ENCODE measurements at regions not wholly inside any gene's neighbourhood (a gene's known extent, or its start where the extent isn't known, plus 50 kb on each side); places are given as distances from the start of the nearest gene placed in this dataset.

DNA sequence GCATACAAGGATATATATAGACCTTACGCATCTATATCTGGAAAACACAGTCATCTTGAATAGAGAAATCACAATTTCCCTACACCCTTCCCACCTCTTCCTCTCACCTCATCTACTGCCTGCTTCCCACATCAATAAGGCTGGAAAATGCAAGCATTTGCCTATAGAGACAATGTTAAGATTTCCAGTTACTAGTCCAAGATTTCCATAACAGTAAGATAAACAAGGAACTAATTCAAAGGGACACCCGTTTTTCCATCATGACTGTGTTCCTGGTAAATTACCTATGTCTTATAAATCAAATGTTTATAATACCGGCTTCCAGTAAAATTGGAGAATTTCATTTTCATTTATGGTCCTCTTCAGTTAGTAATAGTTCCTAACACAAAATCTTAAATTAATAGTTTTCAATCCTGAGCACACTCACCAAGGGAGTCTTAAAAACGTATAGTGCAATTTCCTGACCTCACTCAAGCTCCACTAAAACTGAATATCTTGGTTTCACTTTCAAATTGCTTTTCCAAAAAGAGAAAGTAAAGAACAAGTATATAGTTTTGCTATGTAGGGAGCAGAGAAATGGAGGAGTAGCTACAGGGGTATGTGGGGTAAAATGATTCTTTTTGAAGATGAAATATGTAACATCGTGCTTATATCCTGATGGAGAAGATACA lies 398.7 kb downstream of the PLPP3 start:
- no peak overlapping the region for H3K4me3 ChIP-seq (ENCODE audit: low read depth, low read length)
- ChIA-PET CTCF (interaction anchor here (1.0 kb wide), 1 partner anchor 9 kb away, joined by 4 read pairs; no protein-coding TSS in a partner anchor), POLR2A (no interaction called here)
- DNase-seq (ENCODE audit: low read depth, low spot score), result no peak
- TF ChIP-seq, protein P1, sequence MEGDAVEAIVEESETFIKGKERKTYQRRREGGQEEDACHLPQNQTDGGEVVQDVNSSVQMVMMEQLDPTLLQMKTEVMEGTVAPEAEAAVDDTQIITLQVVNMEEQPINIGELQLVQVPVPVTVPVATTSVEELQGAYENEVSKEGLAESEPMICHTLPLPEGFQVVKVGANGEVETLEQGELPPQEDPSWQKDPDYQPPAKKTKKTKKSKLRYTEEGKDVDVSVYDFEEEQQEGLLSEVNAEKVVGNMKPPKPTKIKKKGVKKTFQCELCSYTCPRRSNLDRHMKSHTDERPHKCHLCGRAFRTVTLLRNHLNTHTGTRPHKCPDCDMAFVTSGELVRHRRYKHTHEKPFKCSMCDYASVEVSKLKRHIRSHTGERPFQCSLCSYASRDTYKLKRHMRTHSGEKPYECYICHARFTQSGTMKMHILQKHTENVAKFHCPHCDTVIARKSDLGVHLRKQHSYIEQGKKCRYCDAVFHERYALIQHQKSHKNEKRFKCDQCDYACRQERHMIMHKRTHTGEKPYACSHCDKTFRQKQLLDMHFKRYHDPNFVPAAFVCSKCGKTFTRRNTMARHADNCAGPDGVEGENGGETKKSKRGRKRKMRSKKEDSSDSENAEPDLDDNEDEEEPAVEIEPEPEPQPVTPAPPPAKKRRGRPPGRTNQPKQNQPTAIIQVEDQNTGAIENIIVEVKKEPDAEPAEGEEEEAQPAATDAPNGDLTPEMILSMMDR (IDR thresholded peaks at IDR 0.05; ENCODE audit: insufficient read depth, low read length, missing control alignments), result no peak

DNA sequence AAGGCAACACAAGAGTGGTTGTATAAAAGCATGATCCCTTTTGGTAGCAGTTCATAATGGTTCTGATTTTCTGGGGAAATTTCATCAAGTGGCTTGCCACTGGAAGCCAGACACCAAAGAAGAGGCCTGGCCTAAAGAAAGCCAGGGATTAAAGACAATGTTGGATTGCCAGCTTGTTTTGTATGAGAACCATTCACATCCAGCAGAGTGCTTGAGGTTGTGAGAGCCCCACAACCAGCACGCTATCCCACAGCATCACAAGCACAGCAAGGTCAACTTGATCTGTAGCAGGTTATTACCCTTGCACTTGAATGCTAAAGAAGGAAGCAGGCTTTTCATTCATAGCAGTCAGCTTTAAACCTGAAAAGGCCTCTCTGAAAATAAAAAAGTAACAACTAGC lies 399.8 kb downstream of the PLPP3 start:
- TF ChIP-seq, protein P1 (IDR thresholded peaks at IDR 0.05; ENCODE audit: insufficient read depth, low read length, missing control alignments), result no peak
- no peak overlapping the region for H3K4me3 ChIP-seq (ENCODE audit: low read depth, low read length)
- POLR2A ChIA-PET, result no interaction called here
- DNase-seq (ENCODE audit: low read depth, low spot score), result no peak
- CTCF ChIA-PET, result no interaction called here

DNA sequence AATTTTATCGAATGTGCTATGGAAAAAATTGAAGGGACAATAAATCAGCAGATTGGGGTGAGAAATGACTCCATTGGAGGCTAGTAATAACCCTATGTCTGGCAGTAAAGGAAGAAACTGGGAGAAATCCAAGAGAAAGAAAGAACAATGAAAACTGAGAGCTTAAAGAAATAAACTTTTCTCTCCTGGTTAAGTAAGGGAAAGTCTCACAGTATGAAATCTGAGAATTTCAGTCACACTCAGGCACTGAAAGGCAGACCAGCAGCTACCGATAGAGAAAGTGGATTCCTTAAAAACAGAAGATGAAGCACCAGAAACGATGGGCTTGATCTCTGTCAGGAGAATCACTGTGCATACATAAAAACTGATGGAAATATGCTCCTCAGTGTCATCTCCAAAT lies 404.2 kb downstream of the PLPP3 start:
- H3K4me3 ChIP-seq (ENCODE audit: low read depth, low read length), result no peak overlapping the region
- ChIA-PET CTCF (interaction anchor here (1.4 to 1.9 kb wide), 3 partner anchors 15 to 800 kb away, joined by 3 to 4 read pairs (median 3); no protein-coding TSS in a partner anchor), POLR2A (no interaction called here)
- TF ChIP-seq, protein P1 (IDR thresholded peaks at IDR 0.05; ENCODE audit: insufficient read depth, low read length, missing control alignments), result no peak
- DNase-seq (ENCODE audit: low read depth, low spot score), result no peak

DNA sequence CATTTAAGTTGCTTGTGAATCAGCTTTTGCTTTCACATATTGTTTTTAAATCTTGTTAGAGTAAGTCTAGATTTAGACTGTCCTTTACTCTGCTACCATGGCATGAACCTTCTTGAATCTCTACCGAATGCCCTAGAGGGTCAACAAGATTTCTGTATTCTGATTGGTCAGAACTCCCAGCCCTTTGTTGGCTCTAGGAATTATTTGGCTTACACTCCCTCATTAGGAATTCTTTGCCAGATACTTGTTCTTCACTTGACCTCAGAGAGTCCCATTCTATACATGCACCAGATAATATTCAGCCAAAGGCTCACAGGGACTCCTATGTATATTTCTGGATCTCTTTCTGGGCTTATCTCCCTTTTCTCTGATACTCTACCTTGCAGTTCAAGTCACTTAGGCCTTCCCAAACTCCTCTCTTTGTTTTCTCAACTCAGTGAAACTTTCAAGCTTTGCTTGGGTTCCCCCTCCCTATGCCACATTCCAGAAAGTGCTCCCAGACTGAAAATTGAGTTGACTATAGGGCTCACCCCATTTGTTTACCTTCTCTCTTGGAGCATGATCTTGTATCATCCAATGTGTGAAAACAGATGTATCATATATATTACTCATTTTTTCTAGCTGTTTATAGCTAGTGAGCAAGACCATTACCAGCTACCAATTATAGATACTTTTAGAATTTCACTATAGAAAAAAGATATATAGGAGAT lies 405.0 kb downstream of the PLPP3 start:
- POLR2A ChIA-PET, result no interaction called here
- TF ChIP-seq, protein P1 (IDR thresholded peaks at IDR 0.05; ENCODE audit: insufficient read depth, low read length, missing control alignments), result no peak
- H3K4me3 ChIP-seq (ENCODE audit: low read depth, low read length), result no peak overlapping the region
- CTCF ChIA-PET, result interaction anchor here (1.4 kb wide), 1 partner anchor 15 kb away, joined by 3 read pairs; no protein-coding TSS in a partner anchor
- no peak for DNase-seq (ENCODE audit: low read depth, low spot score)

DNA sequence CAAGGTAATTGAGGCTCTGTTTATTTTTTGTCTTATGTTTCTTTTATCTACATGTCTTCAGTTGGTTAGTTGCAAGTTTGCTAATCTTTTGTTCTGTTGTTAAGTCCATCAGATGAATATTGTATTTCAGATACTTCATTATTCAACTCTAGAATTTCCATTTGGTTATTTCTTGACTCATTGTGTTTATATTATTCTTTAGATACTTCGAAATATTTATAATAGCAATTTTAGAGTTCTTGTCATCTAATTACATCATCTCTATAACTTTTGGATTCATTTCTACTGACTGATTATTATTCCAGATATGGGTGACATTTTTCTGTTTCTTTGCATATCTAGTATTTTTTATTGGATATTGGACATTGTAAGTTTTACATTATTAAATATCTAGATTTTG lies 405.6 kb downstream of the PLPP3 start:
- H3K4me3 ChIP-seq (ENCODE audit: low read depth, low read length), result no peak overlapping the region
- ChIA-PET POLR2A (no interaction called here), CTCF (no interaction called here)
- TF ChIP-seq, protein P1 (IDR thresholded peaks at IDR 0.05; ENCODE audit: insufficient read depth, low read length, missing control alignments), result no peak
- DNase-seq (ENCODE audit: low read depth, low spot score), result no peak

DNA sequence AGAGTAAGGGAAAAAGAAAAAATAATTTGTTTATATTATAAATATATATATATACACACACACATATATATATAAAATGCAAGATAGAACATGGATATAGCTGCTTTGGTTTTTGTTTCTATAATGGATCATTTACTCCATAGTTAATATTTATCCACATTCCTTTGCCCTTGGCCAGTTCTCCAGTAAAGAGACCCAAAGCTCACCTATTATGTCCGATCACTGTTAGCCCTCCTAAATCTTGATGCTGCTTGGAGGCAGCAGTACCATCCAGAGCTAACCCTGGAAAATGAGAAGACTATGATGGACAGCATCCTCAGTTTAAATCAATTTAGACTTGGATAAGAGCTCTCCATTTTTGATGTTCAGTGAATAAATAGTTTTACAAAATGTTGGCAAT lies 407.7 kb downstream of the PLPP3 start:
- POLR2A ChIA-PET, result no interaction called here
- DNase-seq (ENCODE audit: low read depth, low spot score), result no peak
- CTCF ChIA-PET, result no interaction called here
- TF ChIP-seq, protein P1 (IDR thresholded peaks at IDR 0.05; ENCODE audit: insufficient read depth, low read length, missing control alignments), result no peak
- H3K4me3 ChIP-seq (ENCODE audit: low read depth, low read length), result no peak overlapping the region

Data from AG04449 (cell line).